GM12864 (cell line): ENCODE measurements at regions not wholly inside any gene's neighbourhood (a gene's known extent, or its start where the extent isn't known, plus 50 kb on each side); places are given as distances from the start of the nearest gene placed in this dataset.

Experiments
- DNase-seq: peaks from one replicate; pipeline ENCODE4 v3.0.0-alpha.2; 2011; ENCODE audit warnings: low read depth
- H3K4me3 ChIP-seq: 2 replicates; pipeline ENCODE4 v1.5.1; 2011; ENCODE audit warnings: mild to moderate bottlenecking, low read depth, low read length, control low read depth
- TF ChIP-seq, protein P1 (sequence below): IDR thresholded peaks from 2 replicates; pipeline ENCODE4 v1.5.1; 2011; ENCODE audit warnings: low read depth, mild to moderate bottlenecking, moderate library complexity, low read length, control low read depth, inconsistent platforms; ENCODE audit errors: missing control alignments

DNA sequence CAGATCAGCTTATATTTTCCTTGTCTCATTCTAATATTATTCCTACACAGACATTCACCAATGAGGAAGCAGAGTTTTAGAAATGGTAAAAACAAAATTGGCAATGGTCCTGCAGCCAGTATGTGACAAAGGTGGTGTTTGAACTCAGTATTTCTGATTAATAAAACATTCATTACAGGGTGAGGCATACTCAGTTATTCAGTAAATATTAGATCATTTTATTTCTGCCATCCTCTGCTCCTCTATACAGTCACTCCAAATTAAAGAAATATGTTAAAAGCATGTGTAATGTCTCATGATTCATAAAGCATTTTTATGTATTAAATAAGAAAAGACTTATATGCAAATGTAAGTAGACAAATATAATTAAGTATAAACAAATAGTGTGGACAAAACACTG is 684.6 kb upstream of the ACO1 start:
- TF ChIP-seq, protein P1, sequence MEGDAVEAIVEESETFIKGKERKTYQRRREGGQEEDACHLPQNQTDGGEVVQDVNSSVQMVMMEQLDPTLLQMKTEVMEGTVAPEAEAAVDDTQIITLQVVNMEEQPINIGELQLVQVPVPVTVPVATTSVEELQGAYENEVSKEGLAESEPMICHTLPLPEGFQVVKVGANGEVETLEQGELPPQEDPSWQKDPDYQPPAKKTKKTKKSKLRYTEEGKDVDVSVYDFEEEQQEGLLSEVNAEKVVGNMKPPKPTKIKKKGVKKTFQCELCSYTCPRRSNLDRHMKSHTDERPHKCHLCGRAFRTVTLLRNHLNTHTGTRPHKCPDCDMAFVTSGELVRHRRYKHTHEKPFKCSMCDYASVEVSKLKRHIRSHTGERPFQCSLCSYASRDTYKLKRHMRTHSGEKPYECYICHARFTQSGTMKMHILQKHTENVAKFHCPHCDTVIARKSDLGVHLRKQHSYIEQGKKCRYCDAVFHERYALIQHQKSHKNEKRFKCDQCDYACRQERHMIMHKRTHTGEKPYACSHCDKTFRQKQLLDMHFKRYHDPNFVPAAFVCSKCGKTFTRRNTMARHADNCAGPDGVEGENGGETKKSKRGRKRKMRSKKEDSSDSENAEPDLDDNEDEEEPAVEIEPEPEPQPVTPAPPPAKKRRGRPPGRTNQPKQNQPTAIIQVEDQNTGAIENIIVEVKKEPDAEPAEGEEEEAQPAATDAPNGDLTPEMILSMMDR: no peak
- DNase-seq: no peak
- no peak overlapping the region for H3K4me3 ChIP-seq

- no peak overlapping the region for H3K4me3 ChIP-seq
- TF ChIP-seq, protein P1: no peak
Observed at GRCh38 chr9:31700252-31701045, 684.0 kb upstream of the ACO1 start.

GRCh38 chr9:31702957-31703356 is 681.5 kb upstream of the ACO1 start:
- H3K4me3 ChIP-seq: no peak overlapping the region
- TF ChIP-seq, protein P1: no peak
- no peak for DNase-seq

More at GRCh38 chr9:31700252-31701045, 684.0 kb upstream of the ACO1 start:
- DNase-seq: no peak

DNA sequence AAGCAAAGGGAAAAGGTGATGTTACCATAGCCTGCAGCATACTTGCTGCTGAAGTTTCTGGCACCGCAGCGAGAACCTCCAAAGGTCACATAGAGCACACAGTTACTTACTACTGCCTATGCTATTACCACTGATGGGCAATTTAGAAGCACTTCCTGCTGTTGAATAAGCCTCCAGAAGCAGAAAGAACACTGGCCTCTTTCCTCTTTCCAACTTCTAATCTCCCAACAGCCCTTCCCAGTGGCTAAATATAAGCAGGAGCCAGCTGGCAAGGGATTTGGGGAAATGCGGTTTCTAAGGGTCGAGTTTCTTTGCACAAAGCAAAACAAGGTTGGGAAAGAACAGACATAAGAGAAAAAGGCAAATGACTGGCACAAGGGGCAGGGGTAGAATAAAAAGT is 669.2 kb upstream of the ACO1 start:
- DNase-seq: no peak
- no peak overlapping the region for H3K4me3 ChIP-seq
- TF ChIP-seq, protein P1: no peak

DNA sequence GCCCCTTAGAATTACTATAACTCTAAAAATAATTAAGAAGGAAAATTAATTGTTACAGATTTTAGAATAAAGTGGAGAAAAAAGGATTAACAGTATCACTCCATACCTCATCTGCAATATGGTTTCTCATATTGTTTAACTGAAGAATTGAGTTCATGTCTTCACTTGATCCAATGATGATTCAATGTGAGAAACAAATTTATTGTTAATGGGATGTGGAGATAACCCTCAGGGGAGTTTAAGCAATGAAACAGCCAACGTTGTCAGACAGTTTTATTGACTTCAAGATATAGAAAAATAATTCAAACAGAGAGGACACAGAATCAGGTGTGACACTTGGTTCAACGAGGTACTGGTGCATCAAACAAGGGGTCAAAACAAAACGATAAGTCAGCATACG is 665.2 kb upstream of the ACO1 start:
- TF ChIP-seq, protein P1: no peak
- H3K4me3 ChIP-seq: no peak overlapping the region
- no peak for DNase-seq

GRCh38 chr9:31730398-31730797 is 654.0 kb upstream of the ACO1 start:
- DNase-seq: no peak
- TF ChIP-seq, protein P1: no peak
- H3K4me3 ChIP-seq: no peak overlapping the region

GRCh38 chr9:31733166-31733565 is 651.3 kb upstream of the ACO1 start:
- no peak for DNase-seq
- no peak overlapping the region for H3K4me3 ChIP-seq
- TF ChIP-seq, protein P1: no peak
